ENCODE measurements at regions not wholly inside any gene's neighbourhood (a gene's known extent, or its start where the extent isn't known, plus 50 kb on each side); places are given as distances from the start of the nearest gene placed in this dataset.

DNA sequence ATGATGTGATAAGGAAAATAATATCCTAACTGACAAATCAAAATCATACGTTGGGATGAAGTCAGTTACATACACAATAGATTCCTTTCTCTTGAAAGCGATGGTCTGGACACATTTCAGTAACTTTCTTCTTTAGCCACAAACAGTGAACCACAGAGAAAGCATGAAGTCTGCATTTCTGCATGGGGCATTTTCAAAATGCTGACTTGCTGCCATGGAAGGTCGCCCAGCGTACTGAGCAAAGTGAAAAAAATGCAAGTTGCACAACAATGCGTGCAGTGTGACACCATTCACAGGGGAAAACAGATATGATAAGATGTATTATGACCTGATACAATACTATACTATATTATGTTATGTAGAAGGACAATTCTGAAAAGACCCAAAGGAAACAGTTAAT, 146.3 kb downstream of the SNX18 start:
- DNase-seq (ENCODE audit: low spot score): no peak

More for the DNA sequence above, 146.3 kb downstream of the SNX18 start:
- Histone ChIP-seq H3K36me3 (ENCODE audit: insufficient read depth) (peaks cover 9% of the 10 kb centered on the region; the same call in 1 of the 2 replicates), H3F3A (replicated peaks; ENCODE audit: low read depth) (no peaks in the 10 kb centered on the region), H2AFZ (no peak overlapping the region), H3K9me2 (ENCODE audit: insufficient read depth) (peaks cover 6% of the 10 kb centered on the region; the same call in 1 of the 2 replicates), H3K79me2 (replicated peaks; ENCODE audit: insufficient read depth) (no peaks in the 10 kb centered on the region), H4K20me1 (replicated peaks; ENCODE audit: insufficient read depth) (no peaks in the 10 kb centered on the region), H3K27ac (ENCODE audit: low read depth) (no peak overlapping the region), H3K4me2 (no peak overlapping the region), H3K27me3 (ENCODE audit: insufficient read depth) (no peaks in the 10 kb centered on the region), H3K4me1 (ENCODE audit: insufficient read depth) (no peaks in the 10 kb centered on the region), H3K4me3 (no peak overlapping the region)
- Mint-ChIP-seq H3K27ac (no peak overlapping the region), H3K4me1 (no peaks in the 10 kb centered on the region), H3K27me3 (ENCODE audit: insufficient read depth, low read depth, poor library complexity) (no peaks in the 10 kb centered on the region), H3K36me3 (ENCODE audit: low read depth) (no peaks in the 10 kb centered on the region; the same call in 2 of the 3 replicates), H3K4me3 (no peak overlapping the region), H3K9me3 (peaks cover 9% of the 10 kb centered on the region)
- ATAC-seq: no peak
- TF ChIP-seq ZNF114 (CRISPR knock-in tag; IDR thresholded peaks at IDR 0.05) (no peak), ZNF331 (CRISPR knock-in tag; IDR thresholded peaks at IDR 0.05; ENCODE audit: low read depth) (no peak), EZH2phosphoT487 (IDR thresholded peaks at IDR 0.05; ENCODE audit: unreplicated experiment) (no peak), EZH2 (IDR thresholded peaks at IDR 0.05; ENCODE audit: low read depth, unreplicated experiment) (no peak), JUNB (IDR thresholded peaks at IDR 0.05; ENCODE audit: unreplicated experiment) (no peak), STAT1 (IDR thresholded peaks at IDR 0.05; ENCODE audit: unreplicated experiment) (no peak), CREB1 (CRISPR knock-in tag; IDR thresholded peaks at IDR 0.05; ENCODE audit: low read depth) (no peak), POLR2AphosphoS5 (IDR thresholded peaks at IDR 0.05; ENCODE audit: low read depth) (no peak), NANOG (IDR thresholded peaks at IDR 0.05; ENCODE audit: borderline replicate concordance) (no peak)
- TF ChIP-seq, protein P1, sequence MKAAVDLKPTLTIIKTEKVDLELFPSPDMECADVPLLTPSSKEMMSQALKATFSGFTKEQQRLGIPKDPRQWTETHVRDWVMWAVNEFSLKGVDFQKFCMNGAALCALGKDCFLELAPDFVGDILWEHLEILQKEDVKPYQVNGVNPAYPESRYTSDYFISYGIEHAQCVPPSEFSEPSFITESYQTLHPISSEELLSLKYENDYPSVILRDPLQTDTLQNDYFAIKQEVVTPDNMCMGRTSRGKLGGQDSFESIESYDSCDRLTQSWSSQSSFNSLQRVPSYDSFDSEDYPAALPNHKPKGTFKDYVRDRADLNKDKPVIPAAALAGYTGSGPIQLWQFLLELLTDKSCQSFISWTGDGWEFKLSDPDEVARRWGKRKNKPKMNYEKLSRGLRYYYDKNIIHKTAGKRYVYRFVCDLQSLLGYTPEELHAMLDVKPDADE (IDR thresholded peaks at IDR 0.05): no peak
- TF ChIP-seq, protein P2, sequence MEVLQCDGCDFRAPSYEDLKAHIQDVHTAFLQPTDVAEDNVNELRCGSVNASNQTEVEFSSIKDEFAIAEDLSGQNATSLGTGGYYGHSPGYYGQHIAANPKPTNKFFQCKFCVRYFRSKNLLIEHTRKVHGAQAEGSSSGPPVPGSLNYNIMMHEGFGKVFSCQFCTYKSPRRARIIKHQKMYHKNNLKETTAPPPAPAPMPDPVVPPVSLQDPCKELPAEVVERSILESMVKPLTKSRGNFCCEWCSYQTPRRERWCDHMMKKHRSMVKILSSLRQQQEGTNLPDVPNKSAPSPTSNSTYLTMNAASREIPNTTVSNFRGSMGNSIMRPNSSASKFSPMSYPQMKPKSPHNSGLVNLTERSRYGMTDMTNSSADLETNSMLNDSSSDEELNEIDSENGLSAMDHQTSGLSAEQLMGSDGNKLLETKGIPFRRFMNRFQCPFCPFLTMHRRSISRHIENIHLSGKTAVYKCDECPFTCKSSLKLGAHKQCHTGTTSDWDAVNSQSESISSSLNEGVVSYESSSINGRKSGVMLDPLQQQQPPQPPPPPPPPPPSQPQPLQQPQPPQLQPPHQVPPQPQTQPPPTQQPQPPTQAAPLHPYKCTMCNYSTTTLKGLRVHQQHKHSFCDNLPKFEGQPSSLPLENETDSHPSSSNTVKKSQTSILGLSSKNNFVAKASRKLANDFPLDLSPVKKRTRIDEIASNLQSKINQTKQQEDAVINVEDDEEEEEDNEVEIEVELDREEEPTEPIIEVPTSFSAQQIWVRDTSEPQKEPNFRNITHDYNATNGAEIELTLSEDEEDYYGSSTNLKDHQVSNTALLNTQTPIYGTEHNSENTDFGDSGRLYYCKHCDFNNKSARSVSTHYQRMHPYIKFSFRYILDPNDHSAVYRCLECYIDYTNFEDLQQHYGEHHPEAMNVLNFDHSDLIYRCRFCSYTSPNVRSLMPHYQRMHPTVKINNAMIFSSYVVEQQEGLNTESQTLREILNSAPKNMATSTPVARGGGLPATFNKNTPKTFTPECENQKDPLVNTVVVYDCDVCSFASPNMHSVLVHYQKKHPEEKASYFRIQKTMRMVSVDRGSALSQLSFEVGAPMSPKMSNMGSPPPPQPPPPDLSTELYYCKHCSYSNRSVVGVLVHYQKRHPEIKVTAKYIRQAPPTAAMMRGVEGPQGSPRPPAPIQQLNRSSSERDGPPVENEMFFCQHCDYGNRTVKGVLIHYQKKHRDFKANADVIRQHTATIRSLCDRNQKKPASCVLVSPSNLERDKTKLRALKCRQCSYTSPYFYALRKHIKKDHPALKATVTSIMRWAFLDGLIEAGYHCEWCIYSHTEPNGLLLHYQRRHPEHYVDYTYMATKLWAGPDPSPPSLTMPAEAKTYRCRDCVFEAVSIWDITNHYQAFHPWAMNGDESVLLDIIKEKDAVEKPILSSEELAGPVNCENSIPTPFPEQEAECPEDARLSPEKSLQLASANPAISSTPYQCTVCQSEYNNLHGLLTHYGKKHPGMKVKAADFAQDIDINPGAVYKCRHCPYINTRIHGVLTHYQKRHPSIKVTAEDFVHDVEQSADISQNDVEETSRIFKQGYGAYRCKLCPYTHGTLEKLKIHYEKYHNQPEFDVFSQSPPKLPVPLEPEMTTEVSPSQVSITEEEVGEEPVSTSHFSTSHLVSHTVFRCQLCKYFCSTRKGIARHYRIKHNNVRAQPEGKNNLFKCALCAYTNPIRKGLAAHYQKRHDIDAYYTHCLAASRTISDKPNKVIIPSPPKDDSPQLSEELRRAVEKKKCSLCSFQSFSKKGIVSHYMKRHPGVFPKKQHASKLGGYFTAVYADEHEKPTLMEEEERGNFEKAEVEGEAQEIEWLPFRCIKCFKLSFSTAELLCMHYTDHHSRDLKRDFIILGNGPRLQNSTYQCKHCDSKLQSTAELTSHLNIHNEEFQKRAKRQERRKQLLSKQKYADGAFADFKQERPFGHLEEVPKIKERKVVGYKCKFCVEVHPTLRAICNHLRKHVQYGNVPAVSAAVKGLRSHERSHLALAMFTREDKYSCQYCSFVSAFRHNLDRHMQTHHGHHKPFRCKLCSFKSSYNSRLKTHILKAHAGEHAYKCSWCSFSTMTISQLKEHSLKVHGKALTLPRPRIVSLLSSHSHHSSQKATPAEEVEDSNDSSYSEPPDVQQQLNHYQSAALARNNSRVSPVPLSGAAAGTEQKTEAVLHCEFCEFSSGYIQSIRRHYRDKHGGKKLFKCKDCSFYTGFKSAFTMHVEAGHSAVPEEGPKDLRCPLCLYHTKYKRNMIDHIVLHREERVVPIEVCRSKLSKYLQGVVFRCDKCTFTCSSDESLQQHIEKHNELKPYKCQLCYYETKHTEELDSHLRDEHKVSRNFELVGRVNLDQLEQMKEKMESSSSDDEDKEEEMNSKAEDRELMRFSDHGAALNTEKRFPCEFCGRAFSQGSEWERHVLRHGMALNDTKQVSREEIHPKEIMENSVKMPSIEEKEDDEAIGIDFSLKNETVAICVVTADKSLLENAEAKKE (CRISPR knock-in tag; IDR thresholded peaks at IDR 0.05): no peak
- TF ChIP-seq, protein P3, sequence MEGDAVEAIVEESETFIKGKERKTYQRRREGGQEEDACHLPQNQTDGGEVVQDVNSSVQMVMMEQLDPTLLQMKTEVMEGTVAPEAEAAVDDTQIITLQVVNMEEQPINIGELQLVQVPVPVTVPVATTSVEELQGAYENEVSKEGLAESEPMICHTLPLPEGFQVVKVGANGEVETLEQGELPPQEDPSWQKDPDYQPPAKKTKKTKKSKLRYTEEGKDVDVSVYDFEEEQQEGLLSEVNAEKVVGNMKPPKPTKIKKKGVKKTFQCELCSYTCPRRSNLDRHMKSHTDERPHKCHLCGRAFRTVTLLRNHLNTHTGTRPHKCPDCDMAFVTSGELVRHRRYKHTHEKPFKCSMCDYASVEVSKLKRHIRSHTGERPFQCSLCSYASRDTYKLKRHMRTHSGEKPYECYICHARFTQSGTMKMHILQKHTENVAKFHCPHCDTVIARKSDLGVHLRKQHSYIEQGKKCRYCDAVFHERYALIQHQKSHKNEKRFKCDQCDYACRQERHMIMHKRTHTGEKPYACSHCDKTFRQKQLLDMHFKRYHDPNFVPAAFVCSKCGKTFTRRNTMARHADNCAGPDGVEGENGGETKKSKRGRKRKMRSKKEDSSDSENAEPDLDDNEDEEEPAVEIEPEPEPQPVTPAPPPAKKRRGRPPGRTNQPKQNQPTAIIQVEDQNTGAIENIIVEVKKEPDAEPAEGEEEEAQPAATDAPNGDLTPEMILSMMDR (conservative IDR thresholded peaks at IDR 0.05; ENCODE audit: low read depth in 2 of 2): no peak
- TF ChIP-seq, protein P4, sequence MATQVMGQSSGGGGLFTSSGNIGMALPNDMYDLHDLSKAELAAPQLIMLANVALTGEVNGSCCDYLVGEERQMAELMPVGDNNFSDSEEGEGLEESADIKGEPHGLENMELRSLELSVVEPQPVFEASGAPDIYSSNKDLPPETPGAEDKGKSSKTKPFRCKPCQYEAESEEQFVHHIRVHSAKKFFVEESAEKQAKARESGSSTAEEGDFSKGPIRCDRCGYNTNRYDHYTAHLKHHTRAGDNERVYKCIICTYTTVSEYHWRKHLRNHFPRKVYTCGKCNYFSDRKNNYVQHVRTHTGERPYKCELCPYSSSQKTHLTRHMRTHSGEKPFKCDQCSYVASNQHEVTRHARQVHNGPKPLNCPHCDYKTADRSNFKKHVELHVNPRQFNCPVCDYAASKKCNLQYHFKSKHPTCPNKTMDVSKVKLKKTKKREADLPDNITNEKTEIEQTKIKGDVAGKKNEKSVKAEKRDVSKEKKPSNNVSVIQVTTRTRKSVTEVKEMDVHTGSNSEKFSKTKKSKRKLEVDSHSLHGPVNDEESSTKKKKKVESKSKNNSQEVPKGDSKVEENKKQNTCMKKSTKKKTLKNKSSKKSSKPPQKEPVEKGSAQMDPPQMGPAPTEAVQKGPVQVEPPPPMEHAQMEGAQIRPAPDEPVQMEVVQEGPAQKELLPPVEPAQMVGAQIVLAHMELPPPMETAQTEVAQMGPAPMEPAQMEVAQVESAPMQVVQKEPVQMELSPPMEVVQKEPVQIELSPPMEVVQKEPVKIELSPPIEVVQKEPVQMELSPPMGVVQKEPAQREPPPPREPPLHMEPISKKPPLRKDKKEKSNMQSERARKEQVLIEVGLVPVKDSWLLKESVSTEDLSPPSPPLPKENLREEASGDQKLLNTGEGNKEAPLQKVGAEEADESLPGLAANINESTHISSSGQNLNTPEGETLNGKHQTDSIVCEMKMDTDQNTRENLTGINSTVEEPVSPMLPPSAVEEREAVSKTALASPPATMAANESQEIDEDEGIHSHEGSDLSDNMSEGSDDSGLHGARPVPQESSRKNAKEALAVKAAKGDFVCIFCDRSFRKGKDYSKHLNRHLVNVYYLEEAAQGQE (IDR thresholded peaks at IDR 0.05; ENCODE audit: unreplicated experiment): no peak

All from GM23338 (cell line).